WTC11 (cell line): ENCODE measurements at regions not wholly inside any gene's neighbourhood (a gene's known extent, or its start where the extent isn't known, plus 50 kb on each side); places are given as distances from the start of the nearest gene placed in this dataset.

Experiments
- ATAC-seq: fragments of 200-7000 bp; cut with Tn5 transposase; 2 replicates; pipeline ENCODE4 v1.10.0; 2021; ENCODE audit warnings: mild to moderate bottlenecking, moderate library complexity
- CTCF ChIA-PET: fragments of 300-600 bp; sonication (Branson Sonifier 250); formaldehyde crosslinking; loops from one replicate; lab custom pipeline; 2021; ENCODE audit warnings: antibody characterized with exemption; lab: Charles Lee
- POLR2A ChIA-PET: fragments of 350-600 bp; sonication (Branson Sonifier 250); formaldehyde crosslinking; loops from one replicate; lab custom pipeline; 2021; ENCODE audit warnings: antibody characterized with exemption; lab: Charles Lee
- DNase-seq: peaks from one replicate; pipeline ENCODE4 v3.0.0; 2021; ENCODE audit warnings: low spot score
- H3K27ac Mint-ChIP-seq: 2 replicates; pipeline ENCODE4 v1.8.0; 2021; ENCODE audit warnings: mixed read lengths
- H3K27me3 Mint-ChIP-seq: 2 replicates; pipeline ENCODE4 v1.8.0; 2021; ENCODE audit warnings: low read depth, mild to moderate bottlenecking, moderate library complexity, mixed read lengths
- H3K36me3 Mint-ChIP-seq: 2 replicates; pipeline ENCODE4 v1.8.0; 2021; ENCODE audit warnings: mixed read lengths
- H3K4me1 Mint-ChIP-seq: 2 replicates; pipeline ENCODE4 v1.8.0; 2022; ENCODE audit warnings: mixed read lengths
- H3K4me3 Mint-ChIP-seq: 2 replicates; pipeline ENCODE4 v1.8.0; 2021; ENCODE audit warnings: mild to moderate bottlenecking, moderate library complexity, mixed read lengths
- H3K9me3 Mint-ChIP-seq: 2 replicates; pipeline ENCODE4 v1.8.0; 2021; ENCODE audit warnings: mixed read lengths
- ATF1 ChIP-seq: sonication (generic); formaldehyde crosslinking; IDR thresholded peaks from 2 replicates; pipeline ENCODE4 v1.8.1; 2023; ENCODE audit warnings: mild to moderate bottlenecking, moderate library complexity, missing genetic modification reagents
- FOXP1 ChIP-seq: sonication (generic); formaldehyde crosslinking; IDR thresholded peaks from 2 replicates; pipeline ENCODE4 v1.8.0; 2022; ENCODE audit warnings: missing genetic modification reagents, mild to moderate bottlenecking, moderate library complexity, borderline replicate concordance
- HMGXB4 ChIP-seq: sonication (generic); formaldehyde crosslinking; IDR thresholded peaks from 2 replicates; pipeline ENCODE4 v1.8.1; 2023; ENCODE audit warnings: mild to moderate bottlenecking, moderate library complexity, missing genetic modification reagents
- KAT7 ChIP-seq: sonication (generic); formaldehyde crosslinking; IDR thresholded peaks from 2 replicates; pipeline ENCODE4 v1.8.1; 2023; ENCODE audit warnings: missing genetic modification reagents, mild to moderate bottlenecking, borderline replicate concordance
- NFE2L1 ChIP-seq: sonication (generic); formaldehyde crosslinking; IDR thresholded peaks from 2 replicates; pipeline ENCODE4 v1.8.1; 2023; ENCODE audit warnings: missing genetic modification reagents
- NR3C1 ChIP-seq: sonication (generic); formaldehyde crosslinking; conservative IDR thresholded peaks from 2 replicates; pipeline ENCODE4 v1.8.1; 2023; ENCODE audit warnings: low read depth, mild to moderate bottlenecking, missing genetic modification reagents
- PREB ChIP-seq: sonication (generic); formaldehyde crosslinking; IDR thresholded peaks from 2 replicates; pipeline ENCODE4 v1.8.1; 2022; ENCODE audit warnings: mild to moderate bottlenecking, missing genetic modification reagents, moderate library complexity, borderline replicate concordance
- USF2 ChIP-seq: sonication (generic); formaldehyde crosslinking; IDR thresholded peaks from 2 replicates; pipeline ENCODE4 v1.8.1; 2023; ENCODE audit warnings: mild to moderate bottlenecking, missing genetic modification reagents, moderate library complexity
- ZMAT4 ChIP-seq: fragments of 250-450 bp; sonication (Bioruptor Pico); IDR thresholded peaks from 2 replicates; pipeline ENCODE4 v1.9.0; 2021; ENCODE audit warnings: mild to moderate bottlenecking
- ZNF121 ChIP-seq: sonication (generic); formaldehyde crosslinking; IDR thresholded peaks from 2 replicates; pipeline ENCODE4 v1.8.0; 2023; ENCODE audit warnings: missing genetic modification reagents
- ZNF416 ChIP-seq: fragments of 250-450 bp; sonication (Bioruptor Pico); IDR thresholded peaks from 2 replicates; pipeline ENCODE4 v1.9.0; 2021; ENCODE audit warnings: mild to moderate bottlenecking, inconsistent platforms
- TF ChIP-seq, protein P1 (sequence below): fragments of 250-450 bp; sonication (Bioruptor Pico); conservative IDR thresholded peaks from 2 replicates; pipeline ENCODE4 v1.9.0; 2021; ENCODE audit warnings: mild to moderate bottlenecking
- TF ChIP-seq, protein P2 (sequence below): sonication (generic); formaldehyde crosslinking; IDR thresholded peaks from 2 replicates; pipeline ENCODE4 v1.8.0; 2022; ENCODE audit warnings: mild to moderate bottlenecking, missing genetic modification reagents
- TF ChIP-seq, protein P3 (sequence below): sonication (generic); formaldehyde crosslinking; IDR thresholded peaks from 2 replicates; pipeline ENCODE4 v1.8.0; 2022; ENCODE audit warnings: mild to moderate bottlenecking, missing genetic modification reagents
- TF ChIP-seq, protein P4 (sequence below): sonication (generic); formaldehyde crosslinking; IDR thresholded peaks from 2 replicates; pipeline ENCODE4 v1.8.0; 2022; ENCODE audit warnings: mild to moderate bottlenecking, missing genetic modification reagents
- TF ChIP-seq, protein P5 (sequence below): fragments of 250-450 bp; sonication (Bioruptor Pico); IDR thresholded peaks from 2 replicates; pipeline ENCODE4 v1.8.0; 2021; ENCODE audit warnings: mild to moderate bottlenecking

GRCh38 chr7:93008833-93009232, 108.9 kb downstream of the SAMD9 start (continued):
- TF ChIP-seq, protein P1, sequence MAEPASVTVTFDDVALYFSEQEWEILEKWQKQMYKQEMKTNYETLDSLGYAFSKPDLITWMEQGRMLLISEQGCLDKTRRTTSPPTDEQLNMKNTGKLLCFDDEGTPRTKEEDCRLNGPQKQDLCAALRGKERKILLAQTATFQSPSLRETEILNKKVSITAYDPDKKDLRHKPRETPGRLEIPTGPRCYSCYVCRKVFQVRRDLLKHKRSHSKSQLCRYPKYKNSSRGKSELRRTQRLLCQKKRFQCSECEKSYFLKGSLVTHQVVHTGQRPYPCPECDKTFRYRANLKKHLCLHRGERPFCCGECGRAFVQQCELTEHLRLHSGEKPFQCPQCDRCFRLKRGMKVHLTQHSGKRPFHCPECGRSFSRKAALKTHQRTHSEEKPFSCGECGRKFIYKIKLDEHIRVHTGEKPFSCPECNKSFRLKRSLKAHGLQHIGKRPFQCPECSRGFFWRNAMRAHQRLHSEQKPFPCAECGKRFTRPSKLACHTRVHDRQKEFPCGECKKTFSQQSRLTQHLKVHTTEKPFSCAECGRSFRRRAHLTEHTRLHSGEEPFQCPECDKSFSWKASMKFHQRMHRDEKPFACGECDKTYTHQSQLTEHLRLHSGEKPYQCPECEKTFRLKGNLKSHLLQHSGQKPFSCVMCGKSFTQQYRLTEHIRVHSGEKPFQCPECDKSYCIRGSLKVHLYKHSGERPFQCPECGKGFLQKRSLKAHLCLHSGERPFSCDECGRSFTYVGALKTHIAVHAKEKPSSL (CRISPR knock-in tag), result no peak
- TF ChIP-seq, protein P2, sequence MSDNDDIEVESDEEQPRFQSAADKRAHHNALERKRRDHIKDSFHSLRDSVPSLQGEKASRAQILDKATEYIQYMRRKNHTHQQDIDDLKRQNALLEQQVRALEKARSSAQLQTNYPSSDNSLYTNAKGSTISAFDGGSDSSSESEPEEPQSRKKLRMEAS (CRISPR knock-in tag), result no peak
- TF ChIP-seq, all 79 proteins: peak for 0

GRCh38 chr7:93006480-93007095, 111.2 kb downstream of the SAMD9 start:
- ATAC-seq, result no peak
- POLR2A ChIA-PET, result no interaction called here
- no peak overlapping the region for H3K4me3 Mint-ChIP-seq
- TF ChIP-seq HMGXB4 (no peak), ZNF416 (no peak), ATF1 (no peak), ZNF121 (CRISPR knock-in tag) (no peak), NR3C1 (CRISPR knock-in tag) (no peak)
- TF ChIP-seq, protein P3, sequence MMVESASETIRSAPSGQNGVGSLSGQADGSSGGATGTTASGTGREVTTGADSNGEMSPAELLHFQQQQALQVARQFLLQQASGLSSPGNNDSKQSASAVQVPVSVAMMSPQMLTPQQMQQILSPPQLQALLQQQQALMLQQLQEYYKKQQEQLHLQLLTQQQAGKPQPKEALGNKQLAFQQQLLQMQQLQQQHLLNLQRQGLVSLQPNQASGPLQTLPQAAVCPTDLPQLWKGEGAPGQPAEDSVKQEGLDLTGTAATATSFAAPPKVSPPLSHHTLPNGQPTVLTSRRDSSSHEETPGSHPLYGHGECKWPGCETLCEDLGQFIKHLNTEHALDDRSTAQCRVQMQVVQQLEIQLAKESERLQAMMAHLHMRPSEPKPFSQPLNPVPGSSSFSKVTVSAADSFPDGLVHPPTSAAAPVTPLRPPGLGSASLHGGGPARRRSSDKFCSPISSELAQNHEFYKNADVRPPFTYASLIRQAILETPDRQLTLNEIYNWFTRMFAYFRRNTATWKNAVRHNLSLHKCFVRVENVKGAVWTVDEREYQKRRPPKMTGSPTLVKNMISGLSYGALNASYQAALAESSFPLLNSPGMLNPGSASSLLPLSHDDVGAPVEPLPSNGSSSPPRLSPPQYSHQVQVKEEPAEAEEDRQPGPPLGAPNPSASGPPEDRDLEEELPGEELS (CRISPR knock-in tag), result no peak
- TF ChIP-seq, protein P4, sequence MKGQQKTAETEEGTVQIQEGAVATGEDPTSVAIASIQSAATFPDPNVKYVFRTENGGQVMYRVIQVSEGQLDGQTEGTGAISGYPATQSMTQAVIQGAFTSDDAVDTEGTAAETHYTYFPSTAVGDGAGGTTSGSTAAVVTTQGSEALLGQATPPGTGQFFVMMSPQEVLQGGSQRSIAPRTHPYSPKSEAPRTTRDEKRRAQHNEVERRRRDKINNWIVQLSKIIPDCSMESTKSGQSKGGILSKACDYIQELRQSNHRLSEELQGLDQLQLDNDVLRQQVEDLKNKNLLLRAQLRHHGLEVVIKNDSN, result no peak
- TF ChIP-seq, protein P1 (CRISPR knock-in tag), result no peak
- no peak for DNase-seq
- no peak overlapping the region for H3K27ac Mint-ChIP-seq
- no peaks in the 10 kb centered on the region for H3K4me1 Mint-ChIP-seq
- no peaks in the 10 kb centered on the region for H3K27me3 Mint-ChIP-seq
- H3K36me3 Mint-ChIP-seq, result no peaks in the 10 kb centered on the region
- no peaks in the 10 kb centered on the region for H3K9me3 Mint-ChIP-seq
- CTCF ChIA-PET, result no interaction called here

DNA sequence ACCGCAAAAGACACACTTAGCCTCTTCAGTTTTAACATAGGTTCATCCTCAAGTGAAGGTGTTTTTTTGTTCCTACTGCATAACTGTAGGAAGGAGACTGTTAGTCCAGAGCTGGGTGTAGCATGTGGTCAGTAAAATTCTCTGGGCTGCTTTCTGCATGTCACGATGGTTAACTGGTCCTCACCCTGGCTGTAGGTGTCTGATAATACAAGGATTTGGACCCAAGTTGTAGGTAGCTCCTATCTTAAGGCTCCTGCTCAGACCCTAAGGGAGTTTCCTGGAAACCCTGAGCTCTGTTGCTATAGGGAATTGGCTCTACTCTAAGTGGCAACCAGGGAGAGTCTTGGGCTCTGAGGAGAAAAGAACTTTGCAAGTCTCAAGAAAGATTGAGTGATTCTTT, 112.9 kb downstream of the SAMD9 start:
- ATAC-seq (no peak), DNase-seq (no peak)
- CTCF ChIA-PET, result no interaction called here
- Mint-ChIP-seq H3K27ac (no peak overlapping the region), H3K4me1 (no peaks in the 10 kb centered on the region), H3K4me3 (no peak overlapping the region), H3K9me3 (no peaks in the 10 kb centered on the region), H3K27me3 (no peaks in the 10 kb centered on the region; the same call in 1 of the 2 replicates), H3K36me3 (no peaks in the 10 kb centered on the region)
- POLR2A ChIA-PET, result no interaction called here
- TF ChIP-seq ZMAT4 (CRISPR knock-in tag) (no peak), ATF1 (no peak), NFE2L1 (CRISPR knock-in tag) (no peak), USF2 (no peak), PREB (no peak), KAT7 (CRISPR knock-in tag) (no peak), FOXP1 (CRISPR knock-in tag) (no peak)
- TF ChIP-seq, protein P3 (CRISPR knock-in tag), result no peak
- TF ChIP-seq, protein P5, sequence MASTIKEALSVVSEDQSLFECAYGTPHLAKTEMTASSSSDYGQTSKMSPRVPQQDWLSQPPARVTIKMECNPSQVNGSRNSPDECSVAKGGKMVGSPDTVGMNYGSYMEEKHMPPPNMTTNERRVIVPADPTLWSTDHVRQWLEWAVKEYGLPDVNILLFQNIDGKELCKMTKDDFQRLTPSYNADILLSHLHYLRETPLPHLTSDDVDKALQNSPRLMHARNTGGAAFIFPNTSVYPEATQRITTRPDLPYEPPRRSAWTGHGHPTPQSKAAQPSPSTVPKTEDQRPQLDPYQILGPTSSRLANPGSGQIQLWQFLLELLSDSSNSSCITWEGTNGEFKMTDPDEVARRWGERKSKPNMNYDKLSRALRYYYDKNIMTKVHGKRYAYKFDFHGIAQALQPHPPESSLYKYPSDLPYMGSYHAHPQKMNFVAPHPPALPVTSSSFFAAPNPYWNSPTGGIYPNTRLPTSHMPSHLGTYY (CRISPR knock-in tag), result no peak
